ENCODE measurements at regions not wholly inside any gene's neighbourhood (a gene's known extent, or its start where the extent isn't known, plus 50 kb on each side); places are given as distances from the start of the nearest gene placed in this dataset.

- no peak for TF ChIP-seq POLR2A (IDR thresholded peaks at IDR 0.05)
- TF ChIP-seq CTCF (IDR thresholded peaks at IDR 0.05): no peak
- peak in 2 of 4 donors; percentile 43 to 46 for TF ChIP-seq EP300 (IDR thresholded peaks at IDR 0.05)
- peak in 1 of 2 donors; percentile 72 for TF ChIP-seq POLR2AphosphoS5 (IDR thresholded peaks at IDR 0.05)
Observed at GRCh38 chr4:128571747-128572146, 237.8 kb upstream of the JADE1 start.

All from upper lobe of left lung (tissue), 4 donors.